Gastrocnemius medialis (tissue), 4 donors: ENCODE measurements at regions not wholly inside any gene's neighbourhood (a gene's known extent, or its start where the extent isn't known, plus 50 kb on each side); places are given as distances from the start of the nearest gene placed in this dataset.

Experiments used
- CTCF ChIP-seq, 5 experiments: fragments of 450-650 bp in 3 of 5; fragments of 200-600 bp in 2 of 5; sonication (generic) in 2 of 5; IDR thresholded peaks in 4 of 5; conservative IDR thresholded peaks in 1 of 5; 1 replicate in 4 of 5; 2 replicates in 1 of 5; pipeline ENCODE4 v1.5.1; 2016 to 2019; ENCODE audit warnings: antibody characterized with exemption in 5 of 5, mild to moderate bottlenecking in 3 of 5, moderate library complexity in 3 of 5
- POLR2A ChIP-seq, 2 donors: fragments of 450-650 bp; IDR thresholded peaks; one replicate each; pipeline ENCODE4 v1.6.1; 2017; ENCODE audit warnings: antibody characterized with exemption in 2 of 2, mild to moderate bottlenecking in 2 of 2, moderate library complexity in 2 of 2

DNA sequence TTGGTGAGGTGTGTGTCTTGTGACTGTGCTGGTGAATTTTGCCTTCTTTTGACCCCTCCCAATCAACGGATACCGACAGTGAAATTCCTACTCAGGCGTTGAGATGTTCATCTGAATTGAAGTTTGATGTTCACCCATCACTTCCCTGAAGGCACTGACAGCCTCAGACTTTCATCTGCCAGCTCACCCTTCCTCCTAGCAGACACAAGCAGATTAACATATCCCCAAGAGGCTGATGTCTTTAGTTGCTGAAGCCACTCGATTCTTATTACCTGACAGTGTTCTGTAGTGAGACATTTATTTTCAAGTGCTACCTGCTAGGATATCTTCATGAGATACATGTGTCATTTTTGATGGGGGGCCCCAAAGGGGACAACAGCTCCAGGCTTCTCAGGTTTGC is 1330.1 kb upstream of the PIK3C3 start:
- TF ChIP-seq CTCF (IDR thresholded peaks at IDR 0.05 in 4 of 5, conservative IDR thresholded peaks at IDR 0.05 in 1 of 5) = no peak
- TF ChIP-seq POLR2A (IDR thresholded peaks at IDR 0.05) = no peak
